GM18519 (cell line): ENCODE measurements at regions not wholly inside any gene's neighbourhood (a gene's known extent, or its start where the extent isn't known, plus 50 kb on each side); places are given as distances from the start of the nearest gene placed in this dataset.
"Not testable (repeated sequence)": the region's sequence is repeated elsewhere in the genome, so short reads cannot be mapped to it uniquely, and the experiment has no call there.

ENCODE experiments used
- ATAC-seq: cut with Tn5 transposase; IDR thresholded peaks from one replicate; pipeline ENCODE4 v1.9.1; 2021; ENCODE audit warnings: mild to moderate bottlenecking, moderate library complexity; ENCODE audit not compliant: unreplicated experiment, low FRiP score

DNA sequence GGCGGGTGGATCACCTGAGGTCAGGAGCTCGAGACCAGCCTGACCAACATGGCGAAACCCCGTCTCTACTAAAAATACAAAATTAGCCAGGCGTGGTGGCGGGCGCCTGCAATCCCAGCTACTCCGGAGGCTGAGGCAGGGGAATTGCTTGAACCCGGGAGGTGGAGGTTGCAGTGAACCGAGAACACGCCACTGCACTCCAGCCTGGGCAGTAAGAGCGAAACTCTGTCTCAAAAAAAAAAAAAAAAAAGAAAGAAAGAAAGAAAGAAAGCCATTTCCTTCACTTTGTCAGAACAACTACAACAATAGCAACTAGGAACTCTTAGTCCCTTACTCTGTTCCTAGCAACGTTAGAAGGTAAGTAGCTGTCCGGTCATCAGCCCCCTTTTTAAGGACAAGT lies 222.9 kb upstream of the JARID2 start:
- not testable (repeated sequence) for ATAC-seq

GRCh38 chr6:15023448-15023847 lies 222.4 kb upstream of the JARID2 start:
- no peak for ATAC-seq

DNA sequence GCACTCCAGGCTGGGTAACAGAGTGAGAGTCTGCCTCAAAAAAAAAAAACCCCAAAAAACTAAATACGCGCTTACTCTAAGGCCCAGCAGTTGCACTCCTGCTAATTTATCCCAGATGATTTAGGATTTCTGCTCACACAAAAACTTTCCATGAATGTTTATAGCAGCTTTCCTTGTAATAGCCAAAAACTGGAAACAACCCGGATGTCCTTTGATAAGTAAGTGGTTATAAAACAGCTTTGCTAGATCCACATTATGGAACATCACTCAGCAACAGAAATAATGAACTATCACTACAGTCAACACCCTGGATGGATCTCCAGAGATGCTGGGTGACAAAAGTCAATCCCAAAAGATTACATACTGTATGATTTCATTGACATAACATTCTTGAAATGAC lies 220.4 kb upstream of the JARID2 start:
- ATAC-seq, result no peak

- no peak for ATAC-seq
Observed at GRCh38 chr6:15026832-15027231, 219.0 kb upstream of the JARID2 start.

DNA sequence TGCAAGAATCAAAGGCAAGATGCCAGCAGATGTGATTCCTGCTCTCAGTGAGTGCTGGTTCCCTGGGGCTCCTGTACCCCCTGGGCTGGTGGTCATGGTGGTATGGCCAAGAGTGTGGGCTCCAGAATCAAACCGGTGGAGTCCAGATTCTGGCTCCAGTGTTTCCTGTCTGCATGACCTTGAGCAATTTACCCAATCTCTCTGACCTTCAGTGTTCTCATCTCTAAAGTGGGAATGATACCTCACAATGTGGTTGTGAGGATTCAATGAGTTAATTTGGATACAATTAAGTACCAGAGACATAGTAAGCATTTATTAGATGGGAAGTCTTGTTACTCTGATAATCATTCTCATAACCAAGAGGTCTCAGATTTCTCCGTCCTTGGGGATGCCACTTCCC lies 218.4 kb upstream of the JARID2 start:
- no peak for ATAC-seq

- no peak for ATAC-seq
Observed at GRCh38 chr6:15032015-15032414, 213.9 kb upstream of the JARID2 start.

GRCh38 chr6:15033850-15034203 lies 212.0 kb upstream of the JARID2 start:
- no peak for ATAC-seq

- no peak for ATAC-seq
Observed at GRCh38 chr6:15036690-15037245, 209.1 kb upstream of the JARID2 start.

DNA sequence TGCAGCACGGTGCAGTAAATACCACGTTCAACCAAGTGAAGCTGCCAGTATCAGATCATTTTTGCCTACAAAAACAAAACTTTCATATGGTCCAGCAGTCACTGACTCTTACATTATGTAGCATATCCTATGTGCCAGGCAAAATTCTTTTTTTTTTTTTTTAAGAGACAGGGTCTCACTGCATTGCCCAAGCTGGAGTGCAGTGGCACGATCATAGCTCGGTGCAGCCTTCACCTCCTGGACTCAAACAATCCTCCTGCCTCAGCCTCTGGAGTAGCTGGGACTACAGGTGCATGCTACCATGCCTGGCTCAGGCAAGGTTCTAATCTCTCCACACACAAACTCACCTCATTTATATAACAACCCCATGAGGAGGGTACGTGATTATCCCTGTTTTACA lies 208.6 kb upstream of the JARID2 start:
- no peak for ATAC-seq

DNA sequence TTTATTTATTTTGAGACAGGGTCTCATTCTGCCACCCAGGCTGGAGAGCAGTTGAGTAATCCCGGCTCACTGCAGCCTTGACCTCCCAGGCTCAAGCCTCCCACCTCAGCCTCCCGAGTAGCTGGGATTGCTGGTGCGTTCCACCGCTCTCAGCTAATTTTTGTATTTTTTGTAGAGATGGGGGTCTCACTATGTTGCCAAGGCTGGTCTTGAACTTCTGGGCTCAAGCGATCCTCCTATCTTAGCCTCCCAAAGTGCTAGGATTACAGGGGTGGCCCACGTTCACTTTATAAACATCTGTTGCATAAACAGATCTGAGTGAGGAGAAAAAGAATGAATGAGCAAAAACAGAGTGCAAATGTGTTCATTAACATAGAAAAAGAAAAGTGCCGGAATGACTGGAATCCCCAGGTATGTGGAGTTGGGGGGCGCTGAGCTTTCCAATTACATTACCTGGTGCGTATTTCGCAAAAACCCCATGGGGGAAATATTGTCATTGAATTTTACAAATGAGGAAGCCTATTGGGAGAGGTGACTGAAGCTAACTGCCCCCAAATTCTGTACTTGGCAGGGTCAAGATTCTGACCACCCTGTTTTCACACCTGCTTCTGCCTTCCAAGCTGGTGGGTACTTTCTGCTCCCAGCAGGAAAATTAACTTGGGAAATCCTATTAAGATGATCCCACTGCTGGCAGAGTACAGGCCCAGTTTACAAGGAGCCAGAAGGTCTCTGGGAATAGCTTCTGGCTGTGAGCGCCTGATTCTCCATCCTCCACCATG lies 207.7 kb upstream of the JARID2 start:
- ATAC-seq, result no peak

GRCh38 chr6:15039136-15039535 lies 206.7 kb upstream of the JARID2 start:
- no peak for ATAC-seq

DNA sequence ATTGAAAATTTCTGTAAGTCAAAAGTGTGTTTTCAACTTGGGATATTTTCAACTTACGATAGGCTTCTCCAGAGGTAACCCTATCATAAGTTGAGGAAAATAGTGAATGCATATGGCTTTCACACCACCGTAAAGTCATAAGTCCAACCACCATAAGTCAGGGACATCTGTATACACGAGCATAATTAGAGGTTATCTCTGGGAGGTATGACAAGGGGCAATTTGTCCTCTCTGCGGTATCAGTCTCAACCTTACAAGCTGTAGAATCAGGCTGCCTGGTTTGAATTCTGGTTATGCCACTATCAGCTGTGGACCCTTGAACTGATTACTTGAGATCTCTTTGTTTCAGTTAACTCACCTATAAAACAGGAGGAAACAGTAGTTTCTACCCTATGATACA lies 202.9 kb upstream of the JARID2 start:
- ATAC-seq, result no peak

DNA sequence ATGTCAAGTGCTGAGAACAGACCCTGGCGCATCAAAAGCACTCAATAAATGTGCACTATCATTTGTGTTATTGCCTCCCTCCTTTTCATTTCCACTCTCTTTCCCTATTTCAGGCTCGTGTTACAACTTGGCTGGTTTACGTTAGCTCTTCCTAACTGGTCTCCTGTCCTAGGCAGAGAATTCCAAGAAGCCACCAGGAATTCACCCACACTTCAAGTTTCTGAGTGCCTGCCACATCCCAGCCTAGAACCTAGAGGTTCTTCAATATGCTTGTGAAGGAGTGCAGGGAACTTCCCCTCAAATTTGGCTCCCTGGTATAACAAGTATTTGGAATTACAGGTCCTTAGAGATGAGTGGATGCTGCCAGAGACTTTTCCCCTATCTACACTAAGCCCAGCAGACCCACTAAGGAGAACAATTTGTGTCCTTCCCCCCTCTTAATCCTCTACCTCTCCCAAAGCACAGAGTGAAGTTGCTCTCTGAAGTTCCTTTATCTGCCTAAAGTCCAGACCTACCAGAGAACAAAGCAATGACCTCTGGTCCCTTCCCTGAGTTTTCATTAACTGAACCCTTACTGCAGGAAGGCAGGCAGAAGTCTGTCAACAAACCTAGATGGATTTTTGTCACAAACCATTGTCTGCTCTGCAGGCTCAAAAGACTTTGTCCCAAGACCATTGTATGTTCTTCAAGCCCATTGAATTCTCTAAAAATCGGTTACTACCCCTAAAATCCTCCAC lies 201.6 kb upstream of the JARID2 start:
- ATAC-seq, result no peak

GRCh38 chr6:15044948-15045347 lies 200.9 kb upstream of the JARID2 start:
- no peak for ATAC-seq

DNA sequence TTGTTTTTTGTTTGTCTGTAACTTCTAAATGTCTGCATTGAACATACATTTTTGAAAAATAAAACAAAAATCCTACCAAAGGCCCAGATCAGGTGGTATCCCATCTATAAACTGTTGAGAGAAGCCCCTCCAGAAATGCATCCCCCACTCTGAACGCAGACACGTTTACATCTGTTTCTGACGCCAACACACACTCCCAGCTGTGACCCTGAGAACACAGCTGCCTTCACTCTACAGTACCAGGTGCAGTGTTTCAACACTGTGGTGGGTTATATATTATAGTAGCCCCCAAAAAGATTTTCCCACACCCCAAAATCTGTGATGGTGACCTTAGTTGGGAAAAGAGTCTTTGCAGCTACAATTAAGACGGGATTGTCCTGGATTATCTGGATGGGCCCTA lies 199.1 kb upstream of the JARID2 start:
- ATAC-seq, result no peak

- ATAC-seq, result no peak
Observed at GRCh38 chr6:15048367-15048766, 197.5 kb upstream of the JARID2 start.

- no peak for ATAC-seq
Observed at GRCh38 chr6:15058200-15059061, 187.4 kb upstream of the JARID2 start.

- ATAC-seq, result no peak
Observed at GRCh38 chr6:15061180-15061641, 184.7 kb upstream of the JARID2 start.

DNA sequence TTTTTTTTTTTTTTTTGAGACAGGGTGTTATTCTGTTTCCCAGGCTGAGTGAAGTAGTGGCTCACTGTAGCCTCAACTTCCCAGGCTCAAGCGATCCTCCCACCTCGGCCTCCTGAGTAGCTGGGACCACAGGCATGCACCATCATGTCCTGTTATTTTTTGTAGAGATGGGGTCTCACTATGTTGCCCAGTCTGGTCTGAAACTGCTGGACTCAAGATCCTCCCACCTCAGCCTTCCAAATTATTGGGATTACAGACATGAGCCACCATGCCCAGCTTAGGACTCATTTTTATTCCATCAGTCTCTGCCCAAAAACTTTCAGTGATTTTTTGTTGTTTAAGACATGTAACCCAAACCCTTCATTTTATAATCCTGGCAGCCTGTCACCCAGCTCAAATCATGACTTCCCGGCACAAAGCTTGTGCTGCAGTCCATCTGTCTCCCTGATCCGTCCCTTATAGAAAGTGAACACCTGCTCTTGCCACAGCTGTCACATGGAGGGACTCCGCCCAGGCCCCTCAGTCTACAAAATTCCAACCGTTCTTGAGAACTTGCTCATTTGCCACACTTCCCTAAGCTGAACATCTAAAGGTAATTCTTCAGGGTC lies 183.9 kb upstream of the JARID2 start:
- no peak for ATAC-seq

GRCh38 chr6:15062516-15063252 lies 183.2 kb upstream of the JARID2 start:
- no peak for ATAC-seq
